Activated effector memory CD4-positive, alpha-beta T cell treated with Interleukin-2 at 50 U/mL for 16 hours (primary cell): ENCODE measurements at regions not wholly inside any gene's neighbourhood (a gene's known extent, or its start where the extent isn't known, plus 50 kb on each side); places are given as distances from the start of the nearest gene placed in this dataset.
"Not testable (repeated sequence)": the region's sequence is repeated elsewhere in the genome, so short reads cannot be mapped to it uniquely, and the experiment has no call there.

Source experiments
- DNase-seq: peaks from one replicate; pipeline ENCODE4 v3.0.0-alpha.2; 2020

DNA sequence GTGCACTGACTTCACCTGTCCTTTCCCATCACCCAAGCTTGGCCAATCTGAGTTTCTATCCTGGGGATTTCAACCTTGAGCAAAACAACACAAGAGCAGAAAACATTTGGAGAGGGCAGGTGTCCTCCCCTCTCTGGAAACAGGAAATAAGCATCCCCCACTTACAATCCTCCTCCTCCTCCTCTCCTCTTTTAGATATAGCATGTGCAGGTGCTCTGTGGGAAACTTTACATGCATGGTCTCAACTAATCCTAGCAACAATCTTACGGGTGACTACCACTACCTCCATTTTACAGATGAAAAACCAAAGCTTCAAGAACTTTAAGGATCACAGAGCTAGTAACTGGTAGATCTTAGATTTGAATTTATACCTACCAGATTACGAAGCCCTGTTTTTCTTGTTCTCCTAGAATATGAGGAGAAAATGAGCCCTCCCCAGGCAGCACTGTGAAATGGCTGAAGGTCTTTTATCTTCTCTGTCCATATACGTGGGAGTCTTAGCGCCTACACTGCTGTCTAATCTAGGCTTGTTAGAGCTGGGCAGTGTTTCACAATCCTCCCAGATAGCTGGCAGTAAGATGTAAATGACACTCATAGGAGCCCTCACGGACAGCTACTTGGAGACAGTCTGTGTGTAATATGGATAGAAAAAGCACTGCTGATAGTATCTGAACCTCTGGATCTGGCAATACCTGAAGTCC is 301.2 kb upstream of the PROK2 start:
- no peak for DNase-seq

DNA sequence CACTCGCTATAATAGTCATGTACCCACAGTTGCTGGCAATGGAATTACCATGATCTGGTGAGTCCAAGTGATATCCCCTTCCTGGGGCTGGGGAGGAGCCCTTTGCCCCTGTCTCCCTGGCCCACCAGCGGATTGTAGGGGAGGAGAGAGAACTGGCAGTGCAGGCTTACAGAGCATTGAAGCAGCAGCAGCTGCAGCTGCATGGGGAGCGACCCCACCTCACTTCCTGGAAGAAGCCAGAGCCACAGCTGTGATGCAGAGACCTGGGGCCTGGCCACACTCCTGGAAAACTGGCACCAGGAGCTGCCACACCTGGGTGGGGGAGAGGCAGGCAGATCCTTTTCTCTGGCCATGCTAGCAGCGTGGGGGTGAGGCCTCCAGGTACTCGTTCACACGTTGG is 300.1 kb upstream of the PROK2 start:
- DNase-seq = no peak

DNA sequence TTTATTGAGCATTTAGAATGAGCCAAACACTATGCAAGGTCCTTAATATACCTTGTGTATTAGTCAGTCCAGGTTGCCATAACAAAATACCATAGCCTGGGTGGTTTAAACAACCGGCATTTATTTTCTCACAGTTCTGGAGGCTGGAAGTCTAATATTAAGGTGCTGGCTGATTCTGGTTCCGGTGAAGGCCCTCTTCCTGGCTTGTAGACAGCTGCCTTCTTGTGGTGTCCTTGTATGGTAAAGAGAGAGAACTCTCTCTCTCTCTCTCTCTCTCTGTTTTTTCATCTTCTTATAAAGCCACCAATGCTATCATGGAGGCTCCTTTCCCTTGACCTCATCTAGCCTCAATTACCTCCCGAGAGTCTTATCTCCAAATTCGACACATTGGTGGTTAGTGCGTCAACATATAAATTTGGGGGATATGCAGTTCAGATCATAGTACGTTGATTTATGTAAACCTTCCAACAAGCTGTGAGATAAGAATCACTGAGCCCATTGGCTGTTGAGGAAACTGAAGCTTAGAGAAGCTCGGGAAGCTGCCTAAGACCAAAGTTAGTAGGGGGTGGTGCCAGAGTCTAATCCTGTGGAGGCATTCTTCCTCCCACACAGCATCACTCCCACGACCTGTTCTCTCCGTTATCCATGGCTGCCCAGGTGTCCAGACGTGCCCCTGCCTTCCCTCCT is 298.0 kb upstream of the PROK2 start:
- DNase-seq = no peak

DNA sequence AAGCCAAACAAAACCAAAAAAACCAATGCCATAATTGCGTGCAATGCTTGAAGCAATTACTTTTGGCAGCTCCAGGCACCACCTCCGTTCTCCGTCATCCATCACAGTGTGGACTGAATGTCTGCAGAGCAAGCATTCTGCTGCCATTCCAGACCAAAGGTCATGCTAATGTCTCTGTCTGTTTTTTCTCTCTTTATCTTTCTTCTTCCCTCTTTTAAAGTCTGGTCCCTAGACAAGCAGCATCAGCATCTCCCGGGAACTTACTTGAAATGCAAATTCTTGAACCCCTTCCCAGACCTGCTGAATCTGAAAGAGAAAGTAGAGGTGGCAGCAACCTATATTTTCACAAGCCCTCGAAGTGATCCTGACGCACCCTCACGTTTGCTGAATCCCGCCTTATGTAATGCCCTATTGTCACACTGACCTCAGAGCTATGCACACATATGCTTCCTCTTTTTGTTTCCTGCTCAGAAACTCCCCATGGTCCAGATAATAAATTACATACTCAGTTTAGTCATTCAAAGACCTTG is 297.3 kb upstream of the PROK2 start:
- DNase-seq = no peak

DNA sequence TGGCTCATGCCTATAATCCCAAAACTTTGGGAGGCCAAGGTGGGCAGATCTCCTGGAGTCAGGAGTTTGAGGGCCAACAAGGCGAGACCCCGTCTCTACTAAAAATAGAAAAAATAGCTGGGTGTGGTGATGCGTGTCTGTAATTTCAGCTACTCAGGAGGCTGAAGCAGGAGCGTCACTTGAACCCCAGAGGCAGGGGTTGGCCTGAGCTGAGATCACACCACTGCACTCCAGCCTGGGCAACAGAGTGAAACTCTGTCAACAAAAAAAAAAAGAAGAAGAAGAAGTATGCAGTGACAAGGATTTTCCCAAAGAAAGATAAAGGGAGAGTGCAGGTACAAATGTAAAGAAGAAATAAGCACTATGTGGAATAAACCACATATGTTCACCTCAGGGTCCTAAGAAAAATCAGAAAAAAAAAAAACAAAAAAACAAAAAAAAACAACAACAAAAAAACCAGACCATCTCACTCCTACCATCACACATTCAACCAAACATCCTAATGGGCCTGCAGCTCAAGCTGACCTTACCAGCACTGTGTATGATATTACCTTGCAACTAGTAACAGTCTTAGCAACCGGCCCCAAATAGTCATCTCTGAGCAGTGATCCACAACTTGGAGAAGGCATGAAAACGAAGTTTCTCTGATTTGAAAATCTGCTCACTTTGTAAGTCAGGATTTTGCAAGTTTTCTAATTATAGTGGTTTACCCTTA is 296.7 kb upstream of the PROK2 start:
- no peak for DNase-seq

DNA sequence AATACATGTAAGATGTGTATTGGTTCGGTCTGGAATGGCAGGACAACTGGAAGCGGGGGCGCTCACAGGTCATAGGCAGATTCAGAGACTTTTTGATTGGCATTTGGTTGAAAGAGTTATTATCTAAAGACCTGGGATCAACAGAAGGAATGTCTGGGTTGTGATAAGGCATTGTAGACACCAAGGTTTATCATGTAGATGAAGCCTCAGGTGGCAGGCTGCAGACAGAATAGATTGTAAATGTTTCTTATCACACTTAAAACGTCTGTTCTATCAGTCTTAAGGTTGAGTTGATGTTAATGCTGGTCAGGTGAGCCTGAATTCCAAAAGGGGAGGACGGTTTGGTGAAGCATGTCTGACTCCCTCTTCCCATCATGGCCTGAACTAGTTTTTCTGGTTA is 295.9 kb upstream of the PROK2 start:
- no peak for DNase-seq

DNA sequence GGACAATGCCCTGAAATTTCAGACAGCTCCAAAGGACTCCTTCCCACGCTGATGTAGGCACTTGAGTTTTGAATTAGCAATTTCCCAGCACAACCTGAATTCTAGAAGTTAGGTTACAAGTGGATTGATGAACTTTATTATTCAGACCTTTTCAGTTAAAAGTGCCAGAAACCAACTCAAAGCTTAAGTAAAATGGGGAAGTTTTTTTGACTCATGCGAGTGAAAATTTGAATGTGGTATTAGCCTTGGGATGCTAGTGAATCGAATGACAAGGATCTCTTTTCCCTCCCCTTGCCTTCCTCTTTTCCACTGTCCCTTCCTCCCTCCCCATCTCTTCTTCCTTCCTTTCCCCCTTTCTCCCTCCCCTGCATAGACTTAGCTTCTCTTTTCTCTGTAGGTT is 295.1 kb upstream of the PROK2 start:
- DNase-seq = no peak

DNA sequence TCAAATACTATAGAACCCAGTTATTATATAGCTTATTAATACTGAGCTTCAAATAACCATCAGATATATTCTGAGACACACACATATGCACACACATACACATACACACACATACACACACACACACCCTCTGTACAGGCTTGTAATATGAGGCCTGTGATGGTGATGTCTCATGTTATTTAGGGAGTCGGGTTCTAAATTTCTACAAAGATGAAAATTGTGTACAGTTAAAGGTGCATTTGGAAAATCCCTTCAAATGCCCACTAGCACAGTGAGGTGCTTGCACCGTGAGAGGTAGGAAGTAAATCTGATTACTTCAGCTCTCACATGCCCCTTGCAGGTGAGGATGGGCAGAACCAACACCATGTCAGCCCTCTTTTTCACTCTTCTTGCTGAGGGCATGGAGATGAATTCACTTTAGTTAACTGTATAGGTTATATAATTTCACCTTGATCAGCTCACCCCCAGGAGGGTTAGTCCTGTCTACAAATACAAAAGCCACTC is 294.5 kb upstream of the PROK2 start:
- no peak for DNase-seq

DNA sequence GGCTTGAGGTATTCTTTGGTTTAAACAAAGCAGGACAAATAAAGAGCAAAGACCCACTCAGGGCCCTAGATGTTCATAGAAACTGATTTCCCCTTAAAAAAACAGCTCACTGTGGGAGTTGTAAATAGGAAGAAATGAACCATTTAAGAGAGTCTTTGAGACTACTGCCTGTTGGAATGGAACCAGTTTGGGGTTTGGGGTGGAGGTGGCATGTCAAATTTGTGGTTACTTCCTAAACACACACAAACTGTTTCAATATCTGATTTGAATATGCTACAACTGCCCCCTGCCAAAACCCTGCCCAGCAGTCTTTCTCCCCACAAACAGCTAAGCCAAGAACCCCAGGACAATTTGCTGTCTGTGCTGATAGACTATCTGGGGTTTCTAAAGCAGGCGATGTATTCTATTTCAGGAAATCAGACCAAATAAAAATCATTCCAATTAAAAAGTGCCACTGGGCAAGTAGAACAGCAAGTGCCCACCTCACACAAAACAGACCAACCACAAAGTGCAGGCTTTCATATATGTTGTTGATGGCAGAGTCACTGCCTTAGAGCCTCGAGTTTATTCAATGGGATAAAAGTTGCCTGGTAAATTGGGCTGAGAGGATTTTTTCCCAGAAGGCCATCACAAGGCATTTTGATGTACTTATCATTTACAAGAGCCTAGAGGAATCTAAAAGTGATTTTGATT is 293.9 kb upstream of the PROK2 start:
- DNase-seq = no peak

DNA sequence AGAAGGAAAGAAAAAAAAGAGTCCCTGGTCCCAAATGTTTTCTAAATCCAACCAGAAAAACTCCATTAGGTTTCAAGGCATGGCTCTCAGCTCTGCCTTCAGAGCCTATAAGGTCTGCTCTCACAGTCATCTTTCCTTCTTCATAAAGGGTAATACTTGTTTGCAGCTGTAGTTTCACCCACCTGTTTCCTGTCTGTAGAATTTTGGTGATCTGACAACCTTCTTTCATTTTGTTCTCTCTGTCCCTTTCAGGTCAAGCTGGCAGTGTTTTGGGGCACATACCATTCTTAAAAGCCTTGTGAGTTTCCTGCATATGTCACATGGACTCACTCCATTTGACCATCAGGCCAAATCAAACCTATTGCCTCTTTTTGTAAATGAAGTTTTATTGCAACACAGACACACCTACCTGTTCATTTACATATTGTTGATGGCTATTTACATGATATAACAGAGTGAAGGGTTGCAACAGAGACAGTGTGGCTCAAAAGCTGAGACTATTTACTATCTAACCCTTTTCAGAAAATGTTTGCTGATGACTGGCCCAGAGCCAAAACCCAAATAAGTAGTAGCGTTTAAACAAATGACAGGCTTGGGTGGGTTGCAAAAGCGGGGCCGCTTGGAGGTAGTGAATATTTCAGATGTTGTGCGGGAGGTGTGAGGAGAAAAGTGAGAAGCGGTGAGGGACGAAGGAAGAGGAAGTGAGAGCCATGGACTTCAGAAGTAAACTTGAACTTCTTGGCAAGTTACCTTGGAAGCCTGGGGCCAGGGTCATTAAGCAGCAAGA is 292.7 kb upstream of the PROK2 start:
- DNase-seq = no peak

DNA sequence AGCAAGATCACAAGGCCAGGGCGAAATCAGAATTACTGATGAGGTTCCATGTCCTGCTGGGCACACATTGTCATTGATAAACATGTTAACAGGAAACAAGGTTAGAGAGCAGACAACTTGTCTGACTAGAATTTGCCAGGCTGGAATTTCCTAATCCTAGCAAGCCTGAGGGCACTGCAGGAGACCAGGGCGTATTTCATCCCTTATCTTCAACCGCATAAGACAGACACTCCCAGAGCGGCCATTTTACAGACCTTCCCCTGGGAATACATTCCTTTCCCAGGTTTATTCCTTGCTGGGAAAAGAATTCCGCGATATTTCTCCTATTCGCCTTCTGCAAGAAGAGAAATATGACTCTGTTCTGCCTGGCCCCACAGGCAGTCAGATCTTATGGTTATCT is 290.9 kb upstream of the PROK2 start:
- not testable (repeated sequence) for DNase-seq

DNA sequence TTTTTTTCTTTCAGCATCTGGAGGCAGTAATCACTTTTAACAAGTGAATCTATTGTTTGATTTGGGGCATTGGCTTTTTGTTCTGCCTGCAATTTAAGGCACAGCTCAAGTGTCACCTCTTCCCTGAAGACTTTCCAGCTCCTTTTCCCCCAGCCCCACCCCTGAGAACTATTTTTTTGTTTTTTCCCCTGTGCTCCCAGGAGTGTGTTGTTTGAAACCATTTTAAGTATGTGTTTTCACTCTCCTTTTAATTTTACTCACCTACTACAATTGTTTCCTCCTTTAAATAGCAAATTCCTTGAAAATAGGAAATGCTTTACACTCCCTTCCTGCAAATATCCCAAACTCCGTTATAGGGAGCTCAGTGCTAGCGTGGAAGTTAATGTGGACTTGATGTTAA is 286.7 kb upstream of the PROK2 start:
- DNase-seq = no peak

DNA sequence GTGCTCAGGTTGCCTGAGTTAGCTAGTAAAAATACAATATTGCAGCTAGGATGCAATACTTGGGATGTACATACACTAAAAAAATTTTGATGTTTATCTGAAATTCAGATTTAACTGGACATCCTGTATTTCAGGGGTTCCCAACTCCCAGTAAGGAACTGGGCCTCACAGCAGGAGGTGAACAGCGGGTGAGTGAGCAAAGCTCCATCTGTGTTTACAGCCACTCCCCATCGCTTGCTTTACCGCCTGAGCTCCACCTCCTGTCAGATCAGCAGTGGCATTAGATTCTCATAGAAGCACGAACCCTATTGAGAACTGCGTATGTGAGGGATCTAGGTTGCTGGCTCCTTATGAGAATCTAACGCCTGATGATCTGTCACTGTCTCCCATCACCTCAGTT is 285.1 kb upstream of the PROK2 start:
- DNase-seq = no peak

DNA sequence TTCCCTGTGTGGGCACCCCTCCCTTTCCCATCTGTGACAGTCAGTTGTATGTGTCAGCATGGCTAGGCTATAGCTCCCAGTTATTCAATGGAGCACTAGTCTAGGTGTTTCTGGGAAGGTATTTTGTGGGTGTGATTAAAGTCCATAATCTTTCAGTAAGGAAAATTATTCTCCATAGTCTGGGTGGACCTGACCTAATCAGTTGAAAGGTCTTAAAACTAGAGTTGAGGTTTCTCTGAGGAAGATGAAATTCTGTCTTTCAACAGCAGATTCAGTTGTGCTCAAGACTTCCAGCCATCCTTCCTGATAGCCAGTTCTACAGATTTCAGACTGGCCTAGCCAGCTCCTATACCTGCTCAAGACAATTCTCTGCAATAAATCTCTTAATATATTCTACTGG is 284.6 kb upstream of the PROK2 start:
- no peak for DNase-seq

DNA sequence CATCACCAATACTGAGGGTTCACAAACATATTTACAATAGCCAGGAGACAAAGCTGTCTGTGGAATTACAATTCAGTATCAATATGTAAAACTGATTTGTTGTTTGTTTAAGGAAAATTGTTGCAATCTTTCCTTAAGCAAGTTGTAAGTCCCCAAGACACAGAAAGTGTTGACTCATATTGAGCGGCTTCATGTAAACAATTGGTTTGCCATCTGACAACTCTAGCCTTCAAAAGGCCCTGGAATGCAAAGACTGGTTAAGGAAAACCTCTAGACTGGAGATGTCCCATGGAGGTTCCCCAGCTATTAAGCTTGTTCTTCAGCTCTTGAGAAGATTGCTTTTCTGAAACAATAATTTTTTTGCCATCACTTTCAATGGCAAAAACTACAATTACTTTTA is 283.7 kb upstream of the PROK2 start:
- DNase-seq = no peak

DNA sequence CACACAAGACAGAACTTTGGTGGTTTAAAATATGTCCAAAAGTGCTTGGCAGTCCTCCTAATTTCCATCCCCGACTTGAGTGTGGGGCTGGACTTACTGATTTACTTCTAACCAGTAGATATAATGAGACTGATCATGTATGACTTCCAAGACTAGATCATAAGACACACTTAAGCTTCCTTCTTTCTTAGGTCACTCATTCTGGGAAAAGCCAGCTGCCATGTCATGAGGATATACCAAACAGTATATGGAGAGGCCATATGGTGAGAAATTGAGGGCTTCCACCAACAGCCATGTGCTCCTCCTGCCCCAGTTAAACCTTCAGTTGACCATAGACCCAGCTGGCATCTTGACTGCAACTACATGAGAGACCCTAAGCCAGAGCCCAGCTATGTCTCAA is 282.8 kb upstream of the PROK2 start:
- DNase-seq = no peak

DNA sequence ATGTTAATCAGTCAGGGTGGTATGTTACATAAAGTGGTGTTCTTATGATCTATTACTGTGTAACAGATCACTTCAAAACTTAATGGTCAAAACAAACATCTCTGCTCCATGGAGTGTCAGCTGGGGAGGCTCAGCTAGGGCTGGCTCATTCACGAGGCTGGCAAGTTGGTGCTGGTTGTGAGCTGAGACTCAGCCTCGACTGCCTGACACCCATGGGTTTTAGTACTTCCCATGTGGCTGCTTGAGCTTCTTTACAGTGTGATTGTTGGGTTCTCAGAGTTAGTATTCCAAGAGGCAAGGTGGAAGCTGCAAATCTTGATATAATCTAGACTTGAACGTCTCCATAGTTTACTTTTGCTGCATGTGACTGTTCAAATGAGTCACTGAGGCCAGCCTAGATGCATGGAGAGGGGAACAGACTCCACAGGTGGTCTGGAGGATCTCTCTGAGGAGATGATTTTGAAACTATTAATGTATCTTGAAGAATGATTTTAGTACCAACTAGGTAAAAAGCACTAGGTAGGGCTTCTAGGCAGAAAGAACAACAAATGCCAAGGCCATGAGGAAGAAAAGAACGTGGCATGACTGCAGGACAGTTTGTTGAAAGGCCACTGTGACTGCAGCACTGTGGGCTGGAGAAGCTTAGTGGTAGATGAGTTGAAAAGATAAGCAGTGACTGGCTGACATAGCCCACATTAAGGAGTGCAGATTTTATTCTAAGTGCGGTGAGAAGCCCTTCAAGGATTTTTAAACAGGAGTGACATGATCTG is 281.1 kb upstream of the PROK2 start:
- no peak for DNase-seq

DNA sequence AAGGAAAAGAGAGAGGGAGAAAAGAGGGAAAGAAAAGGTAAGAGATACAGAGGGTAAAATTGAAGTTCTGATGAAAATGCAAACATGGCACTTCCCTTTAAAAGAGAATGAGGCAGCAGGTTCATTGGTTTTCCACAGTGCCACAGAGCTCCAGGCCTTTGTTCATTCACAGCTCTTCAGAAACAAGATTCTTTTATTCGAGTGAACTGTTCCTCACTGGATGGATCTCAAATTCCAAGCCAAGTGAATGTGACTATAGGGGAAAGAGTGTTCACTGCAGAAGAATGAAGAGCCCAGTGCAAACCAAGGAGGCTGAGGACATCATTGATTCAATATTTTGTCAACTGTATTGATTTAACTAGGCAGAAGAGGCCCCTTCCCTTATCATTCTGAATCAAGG is 280.3 kb upstream of the PROK2 start:
- DNase-seq = no peak

DNA sequence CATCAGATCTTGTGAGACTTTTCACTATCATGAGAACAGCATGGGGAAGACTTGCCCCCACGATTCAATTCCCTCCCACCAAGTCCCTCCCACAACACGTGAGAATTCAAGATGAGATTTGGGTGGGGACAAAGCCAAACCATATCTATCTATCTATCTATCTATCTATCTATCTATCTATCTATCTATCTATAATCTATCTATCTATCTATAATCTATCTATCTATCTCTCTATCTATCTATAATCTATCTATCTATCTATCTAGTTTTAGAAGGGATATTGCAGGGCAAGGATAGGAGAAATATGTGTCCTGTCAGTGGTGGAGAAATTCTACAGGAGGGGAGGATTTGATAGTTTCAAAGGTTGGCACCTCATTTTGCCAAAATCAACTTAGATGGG is 279.8 kb upstream of the PROK2 start:
- DNase-seq = not testable (repeated sequence)

DNA sequence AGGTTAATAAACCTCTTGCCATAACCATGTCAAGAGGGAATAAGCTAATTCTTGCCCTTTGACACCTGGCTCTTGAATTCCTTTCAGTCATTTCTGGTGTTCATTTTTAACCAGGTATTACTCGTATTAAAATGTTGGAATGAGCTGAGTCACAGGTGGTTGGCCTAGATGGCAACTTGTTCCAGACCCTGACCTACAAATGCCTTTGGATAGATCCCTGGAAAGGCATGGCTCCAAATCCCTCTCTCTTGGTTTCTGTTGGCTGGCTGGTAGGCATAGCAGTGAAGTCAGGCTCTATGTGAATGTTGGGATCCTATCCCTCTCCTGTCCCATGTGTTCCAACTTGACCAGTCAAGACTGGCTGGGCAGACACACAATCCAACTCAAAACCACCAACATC is 277.1 kb upstream of the PROK2 start:
- no peak for DNase-seq

DNA sequence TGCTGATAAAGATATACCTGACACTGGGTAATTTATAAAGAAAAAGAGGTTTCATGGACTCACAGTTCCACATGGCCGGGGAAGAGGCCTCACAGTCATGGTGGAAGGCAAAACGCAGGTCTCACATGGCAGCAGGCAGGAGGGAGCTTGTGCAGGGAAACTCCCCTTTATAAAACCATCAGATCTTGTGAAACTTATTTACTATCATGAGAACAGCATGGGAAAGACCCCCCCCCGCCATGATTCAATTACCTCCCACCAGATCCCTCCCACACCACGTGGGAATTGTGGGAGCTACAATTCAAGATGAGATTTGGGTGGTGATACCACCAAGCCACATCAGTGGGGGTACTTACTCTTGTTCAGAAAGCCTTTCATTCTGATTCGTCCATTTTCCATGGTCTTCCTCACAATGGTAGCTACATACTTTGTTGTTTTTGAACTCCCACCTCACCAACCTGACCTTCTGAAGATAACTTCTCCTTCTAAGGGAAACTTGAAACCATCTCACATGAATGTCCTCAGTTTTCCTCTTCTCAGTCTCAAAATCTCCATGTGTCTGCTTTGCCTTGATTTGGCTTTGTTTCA is 275.6 kb upstream of the PROK2 start:
- no peak for DNase-seq
